ENCODE measurements at regions not wholly inside any gene's neighbourhood (a gene's known extent, or its start where the extent isn't known, plus 50 kb on each side); places are given as distances from the start of the nearest gene placed in this dataset.

- no peak for DNase-seq
These were observed 186.9 kb upstream of the OBI1 start for GRCh38 chr13:78845656-78846365.

GRCh38 chr13:78844106-78844505 is 185.2 kb upstream of the OBI1 start:
- no peak for DNase-seq

- no peak for DNase-seq
These were observed 182.5 kb upstream of the OBI1 start for GRCh38 chr13:78841358-78841963.

GRCh38 chr13:78836238-78836784 is 177.4 kb upstream of the OBI1 start:
- DNase-seq, result no peak

- no peak for DNase-seq
These were observed 173.5 kb upstream of the OBI1 start for GRCh38 chr13:78832461-78832860.

GRCh38 chr13:78830508-78830907 is 171.6 kb upstream of the OBI1 start:
- no peak for DNase-seq

- no peak for DNase-seq
These were observed 170.9 kb upstream of the OBI1 start for GRCh38 chr13:78829821-78830220.

- no peak for DNase-seq
These were observed 168.5 kb upstream of the OBI1 start for GRCh38 chr13:78827471-78827870.

- no peak for DNase-seq
These were observed 168.0 kb upstream of the OBI1 start for GRCh38 chr13:78826936-78827335.

GRCh38 chr13:78826312-78826711 is 167.4 kb upstream of the OBI1 start:
- no peak for DNase-seq

- no peak for DNase-seq
These were observed 161.6 kb upstream of the OBI1 start for GRCh38 chr13:78820541-78820940.

- no peak for DNase-seq
These were observed 157.6 kb upstream of the OBI1 start for GRCh38 chr13:78816592-78816991.

- no peak for DNase-seq
These were observed 157.2 kb upstream of the OBI1 start for GRCh38 chr13:78816154-78816553.

GRCh38 chr13:78806457-78806856 is 147.5 kb upstream of the OBI1 start:
- DNase-seq, result no peak

GRCh38 chr13:78802912-78803311 is 144.0 kb upstream of the OBI1 start:
- DNase-seq, result no peak

- DNase-seq, result no peak
These were observed 128.2 kb upstream of the OBI1 start for GRCh38 chr13:78787190-78787589.

- no peak for DNase-seq
These were observed 127.5 kb upstream of the OBI1 start for GRCh38 chr13:78786459-78786858.

- no peak for DNase-seq
These were observed 126.8 kb upstream of the OBI1 start for GRCh38 chr13:78785764-78786163.

GRCh38 chr13:78784014-78784750 is 125.2 kb upstream of the OBI1 start:
- DNase-seq, result no peak

GRCh38 chr13:78780708-78781107 is 121.8 kb upstream of the OBI1 start:
- DNase-seq, result no peak

GRCh38 chr13:78779608-78780007 is 120.7 kb upstream of the OBI1 start:
- no peak for DNase-seq

GRCh38 chr13:78777976-78778375 is 119.0 kb upstream of the OBI1 start:
- DNase-seq, result no peak

GRCh38 chr13:78777396-78777795 is 118.4 kb upstream of the OBI1 start:
- DNase-seq, result no peak

GRCh38 chr13:78772933-78773332 is 114.0 kb upstream of the OBI1 start:
- DNase-seq, result no peak

Measured in CD4-positive, alpha-beta T cell treated with Interferon alpha-2 for 1 hour (primary cell).